Motor neuron (in vitro differentiated cells): ENCODE measurements at regions not wholly inside any gene's neighbourhood (a gene's known extent, or its start where the extent isn't known, plus 50 kb on each side); places are given as distances from the start of the nearest gene placed in this dataset.

ENCODE experiments used
- ATAC-seq, 8 experiments: fragments of 200-7000 bp; cut with Tn5 transposase; replicated peaks in 6 of 8; 2 replicates each; pipeline ENCODE4 v1.8.0; 2021; ENCODE audit warnings: mild to moderate bottlenecking in 8 of 8, moderate library complexity in 8 of 8
- H3K27ac ChIP-seq, 2 donors: fragments of 250-450 bp; sonication (Bioruptor Pico); 2 replicates each; pipeline ENCODE4 v1.9.0; 2021; ENCODE audit warnings: antibody characterized with exemption in 2 of 2, mild to moderate bottlenecking in 2 of 2, moderate library complexity in 1 of 2
- H3K4me1 ChIP-seq, 2 donors: fragments of 250-450 bp; sonication (Bioruptor Pico); replicated peaks in 1 of 2; 2 replicates each; pipeline ENCODE4 v1.6.1; 2021; ENCODE audit warnings: antibody characterized with exemption in 2 of 2, mild to moderate bottlenecking in 2 of 2, moderate library complexity in 1 of 2
- H3K4me3 ChIP-seq, 5 donors: fragments of 250-450 bp; sonication (Bioruptor Pico); 2 replicates each; pipeline ENCODE4 v1.9.0; 2021; ENCODE audit warnings: antibody characterized with exemption in 5 of 5, mild to moderate bottlenecking in 5 of 5, moderate library complexity in 4 of 5
- WGBS, 10 experiments: fragments of 450-650 bp; shearing (Covaris generic); methylation state at CpG; one replicate each; pipeline ENCODE4 v1.0.0; 2022; 5-methylcytosine and 5-hydroxymethylcytosine counted together
- in situ Hi-C, 9 experiments: fragments of 400-800 bp; cut with MboI; loops; one replicate each; pipeline ENCODE4 v1.15.0; 2021; ENCODE audit warnings: low sequenced_read_pairs in 9 of 9, low pct_unique_long_range_greater_than_20kb in 2 of 9; ENCODE audit not compliant: unreplicated experiment in 9 of 9

- no peak for ATAC-seq
- WGBS, 10 experiments, result 0% methylated on average over 1 of the region's 1 CpG; no CpG with 5 or more reads in 3 of the 10 experiments
- in situ Hi-C loops, result no loop called here
- Histone ChIP-seq H3K4me1 (no peaks in the 10 kb centered on the region), H3K27ac (no peak overlapping the region), H3K4me3 (no peak overlapping the region)
These were observed 666.1 kb downstream of the SATB2 start for GRCh38 chr2:198791623-198792022.

- in situ Hi-C loops, result no loop called here
- WGBS, 10 experiments, result 0 to 60% (median 18%) methylated on average over 1 to 2 of the region's 2 CpGs; no CpG with 5 or more reads in 4 of the 10 experiments
- ATAC-seq, result no peak
- H3K4me1 ChIP-seq, result no peaks in the 10 kb centered on the region
- H3K27ac ChIP-seq, result no peak overlapping the region
- no peak overlapping the region for H3K4me3 ChIP-seq
These were observed 669.1 kb downstream of the SATB2 start for GRCh38 chr2:198788676-198789075.

GRCh38 chr2:198782734-198783133 is 675.0 kb downstream of the SATB2 start:
- H3K27ac ChIP-seq, result no peak overlapping the region
- in situ Hi-C loops, result no loop called here
- ATAC-seq, result no peak
- H3K4me1 ChIP-seq, result no peaks in the 10 kb centered on the region
- no peak overlapping the region for H3K4me3 ChIP-seq
- WGBS, 10 experiments, result 25 to 90% (median 80%) methylated on average over 1 to 3 of the region's 3 CpGs; no CpG with 5 or more reads in 3 of the 10 experiments

- Histone ChIP-seq H3K27ac (no peak overlapping the region), H3K4me1 (no peaks in the 10 kb centered on the region), H3K4me3 (no peak overlapping the region)
- in situ Hi-C loops, result no loop called here
- 30 to 95% (median 76%) methylated on average over 2 to 6 of the region's 6 CpGs for WGBS, 10 experiments
- no peak for ATAC-seq
These were observed 680.9 kb downstream of the SATB2 start for GRCh38 chr2:198776616-198777406.

- 20 to 100% (median 74%) methylated on average over 1 to 5 of the region's 5 CpGs; no CpG with 5 or more reads in 2 of the 10 experiments for WGBS, 10 experiments
- Histone ChIP-seq H3K4me3 (no peak overlapping the region), H3K4me1 (no peaks in the 10 kb centered on the region), H3K27ac (no peak overlapping the region)
- no peak for ATAC-seq
- in situ Hi-C loops, result no loop called here
These were observed 682.0 kb downstream of the SATB2 start for GRCh38 chr2:198775737-198776136.

- in situ Hi-C loops, result no loop called here
- ATAC-seq, result no peak
- no peaks in the 10 kb centered on the region for H3K4me1 ChIP-seq
- H3K4me3 ChIP-seq, result no peak overlapping the region
- H3K27ac ChIP-seq, result no peak overlapping the region
- 17 to 100% (median 90%) methylated on average over 1 to 2 of the region's 2 CpGs; no CpG with 5 or more reads in 1 of the 10 experiments for WGBS, 10 experiments
These were observed 683.2 kb downstream of the SATB2 start for GRCh38 chr2:198774576-198774975.

GRCh38 chr2:198767694-198768093 is 690.0 kb downstream of the SATB2 start:
- ATAC-seq, result no peak
- no peaks in the 10 kb centered on the region for H3K4me1 ChIP-seq
- WGBS, 10 experiments, result 15 to 100% (median 83%) methylated on average over 1 to 5 of the region's 5 CpGs
- in situ Hi-C loops, result no loop called here
- no peak overlapping the region for H3K4me3 ChIP-seq
- H3K27ac ChIP-seq, result no peak overlapping the region

GRCh38 chr2:198763793-198764192 is 693.9 kb downstream of the SATB2 start:
- in situ Hi-C loops, result no loop called here
- Histone ChIP-seq H3K4me1 (no peaks in the 10 kb centered on the region), H3K27ac (no peak overlapping the region), H3K4me3 (no peak overlapping the region)
- no peak for ATAC-seq
- 0 to 100% (median 63%) methylated on average over 1 of the region's 1 CpG; no CpG with 5 or more reads in 1 of the 10 experiments for WGBS, 10 experiments

GRCh38 chr2:198762441-198762840 is 695.3 kb downstream of the SATB2 start:
- WGBS, 10 experiments, result 67 to 100% (median 88%) methylated on average over 1 to 3 of the region's 3 CpGs; no CpG with 5 or more reads in 3 of the 10 experiments
- in situ Hi-C loops, result no loop called here
- H3K27ac ChIP-seq, result no peak overlapping the region
- ATAC-seq, result no peak
- no peak overlapping the region for H3K4me3 ChIP-seq
- no peaks in the 10 kb centered on the region for H3K4me1 ChIP-seq

GRCh38 chr2:198757069-198757468 is 700.7 kb downstream of the SATB2 start:
- no peak for ATAC-seq
- in situ Hi-C loops, result no loop called here
- H3K27ac ChIP-seq, result no peak overlapping the region
- H3K4me1 ChIP-seq, result no peaks in the 10 kb centered on the region
- WGBS, 10 experiments, result 80 to 100% (median 92%) methylated on average over 1 to 3 of the region's 3 CpGs
- no peak overlapping the region for H3K4me3 ChIP-seq

GRCh38 chr2:198756166-198756565 is 701.6 kb downstream of the SATB2 start:
- peak in 2 of 8 experiments; percentile 46 to 48 for ATAC-seq
- in situ Hi-C loops, result no loop called here
- Histone ChIP-seq H3K4me1 (no peaks in the 10 kb centered on the region), H3K27ac (no peak overlapping the region), H3K4me3 (no peak overlapping the region)
- WGBS, 10 experiments, result 0 to 90% (median 72%) methylated on average over 1 to 3 of the region's 3 CpGs; no CpG with 5 or more reads in 1 of the 10 experiments

GRCh38 chr2:198753101-198753500 is 704.6 kb downstream of the SATB2 start:
- H3K27ac ChIP-seq, result no peak overlapping the region
- in situ Hi-C loops, result no loop called here
- WGBS, 10 experiments, result 17 to 83% (median 72%) methylated on average over 1 to 3 of the region's 3 CpGs; no CpG with 5 or more reads in 1 of the 10 experiments
- ATAC-seq, result no peak
- H3K4me3 ChIP-seq, result no peak overlapping the region
- H3K4me1 ChIP-seq, result no peaks in the 10 kb centered on the region

GRCh38 chr2:198749364-198749763 is 708.4 kb downstream of the SATB2 start:
- H3K4me1 ChIP-seq, result no peaks in the 10 kb centered on the region
- in situ Hi-C loops, result no loop called here
- no peak overlapping the region for H3K27ac ChIP-seq
- no peak overlapping the region for H3K4me3 ChIP-seq
- peak in 3 of 8 experiments; percentile 57 to 72 (median 71) for ATAC-seq
- WGBS, 10 experiments, result 0 to 100% (median 50%) methylated on average over 1 to 2 of the region's 2 CpGs; no CpG with 5 or more reads in 1 of the 10 experiments
